ENCODE measurements at regions not wholly inside any gene's neighbourhood (a gene's known extent, or its start where the extent isn't known, plus 50 kb on each side); places are given as distances from the start of the nearest gene placed in this dataset.

DNA sequence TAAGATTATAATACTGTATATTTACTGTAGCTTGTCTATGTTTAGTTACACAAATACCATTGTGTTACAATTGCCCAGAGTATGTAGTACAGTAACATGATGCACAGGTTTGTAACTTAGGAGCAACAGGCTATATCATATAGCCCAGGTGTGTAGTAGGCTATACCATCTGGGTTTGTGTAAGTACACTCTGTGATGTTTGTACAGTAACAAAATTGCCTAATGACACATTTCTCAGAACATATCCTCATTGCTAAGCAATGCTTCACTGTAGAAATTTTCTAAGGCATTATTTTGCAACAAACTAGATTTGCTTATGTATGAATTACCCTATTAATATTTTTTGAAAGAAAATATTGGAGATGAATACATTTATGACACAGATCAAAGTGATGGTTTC lies 1390.9 kb downstream of the C4orf33 start:
- TF ChIP-seq POLR2A (IDR thresholded peaks at IDR 0.05) (no peak), CTCF (IDR thresholded peaks at IDR 0.05) (no peak)

Data from testis (tissue), 2 donors.